Naive B cell (primary cell): ENCODE measurements at regions not wholly inside any gene's neighbourhood (a gene's known extent, or its start where the extent isn't known, plus 50 kb on each side); places are given as distances from the start of the nearest gene placed in this dataset.

Experiments
- ATAC-seq, 2 donors: fragments of 150-1000 bp; cut with Tn5 transposase; 2 replicates each; pipeline ENCODE4 v1.10.0; 2021; ENCODE audit warnings: low read depth in 2 of 2, mild to moderate bottlenecking in 2 of 2, moderate library complexity in 2 of 2
- DNase-seq: peaks from one replicate; pipeline ENCODE4 v3.0.0; 2022
- H3K27ac Mint-ChIP-seq, 6 donors: one replicate each; pipeline ENCODE4 v1.8.0; 2020 to 2022; ENCODE audit warnings: mild to moderate bottlenecking in 6 of 6, mixed read lengths in 6 of 6, moderate library complexity in 5 of 6, inconsistent platforms in 2 of 6
- H3K27me3 Mint-ChIP-seq, 3 donors: one replicate each; pipeline ENCODE4 v1.8.0; 2021 to 2022; ENCODE audit warnings: mixed read lengths in 3 of 3, mild to moderate bottlenecking in 1 of 3
- H3K36me3 Mint-ChIP-seq, 2 donors: one replicate each; pipeline ENCODE4 v1.8.0; 2020 to 2022; ENCODE audit warnings: mixed read lengths in 2 of 2, inconsistent platforms in 1 of 2, mild to moderate bottlenecking in 1 of 2
- H3K4me1 Mint-ChIP-seq, 3 donors: one replicate each; pipeline ENCODE4 v1.8.0; 2020 to 2022; ENCODE audit warnings: mixed read lengths in 3 of 3, inconsistent platforms in 1 of 3, mild to moderate bottlenecking in 1 of 3, moderate library complexity in 1 of 3
- H3K4me3 Mint-ChIP-seq, 8 donors: one replicate each; pipeline ENCODE4 v1.8.0; 2020 to 2022; ENCODE audit warnings: mild to moderate bottlenecking in 8 of 8, mixed read lengths in 8 of 8, moderate library complexity in 8 of 8, inconsistent platforms in 2 of 8
- H3K9me3 Mint-ChIP-seq, 7 donors: one replicate each; pipeline ENCODE4 v1.8.0; 2020 to 2022; ENCODE audit warnings: mixed read lengths in 7 of 7, mild to moderate bottlenecking in 5 of 7, inconsistent platforms in 2 of 7, moderate library complexity in 1 of 7

DNA sequence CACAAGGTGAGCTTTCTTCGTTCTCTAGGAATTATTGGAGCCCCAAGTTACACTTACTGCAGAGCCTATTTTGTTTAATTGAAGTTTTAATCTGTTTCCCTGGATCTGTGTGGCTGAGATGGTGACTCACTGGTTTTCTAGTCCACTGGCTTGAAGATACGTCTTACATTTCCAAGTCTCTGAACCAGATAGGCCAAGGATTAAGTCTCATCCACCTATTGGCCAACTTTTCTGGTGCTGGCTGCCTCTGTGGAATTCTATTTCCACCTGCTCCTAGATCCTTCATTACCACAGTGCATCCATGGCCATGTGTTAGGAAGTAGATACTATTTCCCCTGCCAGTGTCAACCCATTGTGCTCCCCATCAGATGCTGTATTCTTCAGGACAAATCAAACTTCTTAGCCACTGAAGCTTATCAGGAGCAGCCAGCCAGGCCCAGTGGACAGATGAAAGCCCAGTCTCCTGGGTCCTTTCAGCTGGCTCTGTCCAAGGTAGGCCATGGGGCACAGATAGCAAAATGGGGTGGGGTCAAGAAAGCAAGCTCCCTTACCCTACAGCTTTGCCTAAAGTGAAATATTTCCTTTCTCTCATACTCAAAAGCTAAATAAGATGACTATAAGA is 198.8 kb upstream of the TCF4 start:
- ATAC-seq: no peak
- Mint-ChIP-seq H3K9me3 (peaks cover 0 to 8% (median 0%) of the 10 kb centered on the region in 7 donors), H3K4me1 (peaks cover under 1 to 6% (median 4%) of the 10 kb centered on the region in 3 donors), H3K36me3 (no peaks in the 10 kb centered on the region), H3K27me3 (peaks cover 0 to 7% (median 0%) of the 10 kb centered on the region in 3 donors), H3K27ac (no peak overlapping the region), H3K4me3 (no peak overlapping the region)
- DNase-seq: no peak

DNA sequence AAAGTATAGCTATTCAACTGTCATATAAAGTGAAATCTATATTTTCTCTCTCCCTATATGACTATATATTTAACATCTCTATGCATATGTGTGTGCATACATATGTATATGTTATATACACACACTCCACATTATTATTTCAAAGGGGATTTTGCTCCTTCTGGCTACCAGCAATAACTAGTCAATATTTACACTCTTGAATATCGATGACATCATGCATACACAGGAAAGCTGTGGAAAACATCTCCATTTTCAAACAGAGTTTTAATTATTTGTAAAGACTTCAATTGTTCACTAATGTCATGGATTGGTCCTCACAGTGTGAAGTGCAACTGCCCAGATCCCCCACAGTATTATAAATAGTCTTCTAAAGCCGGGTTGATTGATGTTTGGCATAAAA is 195.9 kb upstream of the TCF4 start:
- Mint-ChIP-seq H3K36me3 (no peaks in the 10 kb centered on the region), H3K27me3 (peaks cover 0 to 7% (median 0%) of the 10 kb centered on the region in 3 donors), H3K4me1 (peaks cover 14 to 17% (median 16%) of the 10 kb centered on the region in 3 donors), H3K27ac (no peak overlapping the region), H3K4me3 (no peak overlapping the region), H3K9me3 (no peaks in the 10 kb centered on the region)
- DNase-seq (no peak), ATAC-seq (no peak)

DNA sequence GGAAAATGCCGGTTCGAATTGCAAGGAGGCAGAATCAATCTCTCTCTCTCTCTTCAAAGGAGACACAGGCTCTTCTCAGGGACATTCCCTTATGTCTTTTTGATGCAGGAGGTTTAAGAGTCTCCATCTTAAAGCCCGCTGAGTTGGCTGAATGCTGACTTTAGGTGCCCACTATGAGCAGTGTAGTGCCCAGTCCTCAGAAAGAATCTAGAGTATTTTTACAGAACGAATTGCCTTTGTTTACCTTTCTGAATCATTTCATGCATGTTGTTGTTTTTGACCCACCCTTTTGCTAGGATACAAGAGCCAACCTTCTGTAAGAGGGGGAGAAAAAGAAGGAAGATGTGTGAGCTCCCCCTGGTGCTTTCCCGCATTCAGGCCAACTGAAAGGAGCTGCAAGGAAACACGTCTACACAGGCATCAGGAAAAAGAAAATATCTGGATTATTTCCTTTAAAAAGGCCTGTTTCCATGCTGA is 193.5 kb upstream of the TCF4 start:
- H3K4me3 Mint-ChIP-seq: peak overlapping the region in 4 of 8 donors; percentile 56 to 93 (median 89)
- no peak for ATAC-seq
- H3K27ac Mint-ChIP-seq: peak overlapping the region; percentile 95 to 98 (median 97)
- DNase-seq: no peak
- H3K36me3 Mint-ChIP-seq: no peaks in the 10 kb centered on the region
- H3K9me3 Mint-ChIP-seq: no peaks in the 10 kb centered on the region
- H3K4me1 Mint-ChIP-seq: peaks cover 21 to 26% (median 23%) of the 10 kb centered on the region in 3 donors
- peaks cover 0 to 7% (median 0%) of the 10 kb centered on the region in 3 donors for H3K27me3 Mint-ChIP-seq

DNA sequence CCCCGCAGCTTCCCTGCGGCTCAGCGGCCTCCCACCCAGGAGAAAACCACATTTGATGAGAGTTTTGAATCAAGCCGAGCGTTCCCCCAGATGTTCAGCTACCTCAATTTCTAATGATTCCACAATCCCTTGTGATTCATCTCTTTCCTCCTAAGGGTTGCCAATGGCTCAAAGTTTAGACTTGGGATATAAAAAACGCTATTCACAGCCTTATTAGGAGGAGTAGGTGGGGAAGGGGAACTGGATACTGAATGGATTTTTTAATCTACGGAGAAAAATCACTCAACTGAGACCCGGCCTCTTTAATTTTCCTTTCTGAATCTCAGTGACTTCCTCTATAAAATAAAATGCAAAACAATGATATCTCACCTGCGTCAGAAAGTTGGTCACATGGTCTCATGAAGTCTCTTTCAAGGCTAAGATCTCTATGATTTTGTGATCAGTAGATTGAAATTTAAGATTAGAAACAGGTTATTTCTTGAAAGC is 192.6 kb upstream of the TCF4 start:
- peak overlapping the region; percentile 95 to 98 (median 97) for H3K27ac Mint-ChIP-seq
- H3K4me1 Mint-ChIP-seq: peaks cover 21 to 26% (median 23%) of the 10 kb centered on the region in 3 donors
- ATAC-seq: peak; percentile 72 to 75
- H3K27me3 Mint-ChIP-seq: peaks cover 0 to 7% (median 0%) of the 10 kb centered on the region in 3 donors
- no peaks in the 10 kb centered on the region for H3K36me3 Mint-ChIP-seq
- peak overlapping the region; percentile 84 to 94 (median 89) for H3K4me3 Mint-ChIP-seq
- H3K9me3 Mint-ChIP-seq: no peaks in the 10 kb centered on the region
- DNase-seq: peak; percentile 80

DNA sequence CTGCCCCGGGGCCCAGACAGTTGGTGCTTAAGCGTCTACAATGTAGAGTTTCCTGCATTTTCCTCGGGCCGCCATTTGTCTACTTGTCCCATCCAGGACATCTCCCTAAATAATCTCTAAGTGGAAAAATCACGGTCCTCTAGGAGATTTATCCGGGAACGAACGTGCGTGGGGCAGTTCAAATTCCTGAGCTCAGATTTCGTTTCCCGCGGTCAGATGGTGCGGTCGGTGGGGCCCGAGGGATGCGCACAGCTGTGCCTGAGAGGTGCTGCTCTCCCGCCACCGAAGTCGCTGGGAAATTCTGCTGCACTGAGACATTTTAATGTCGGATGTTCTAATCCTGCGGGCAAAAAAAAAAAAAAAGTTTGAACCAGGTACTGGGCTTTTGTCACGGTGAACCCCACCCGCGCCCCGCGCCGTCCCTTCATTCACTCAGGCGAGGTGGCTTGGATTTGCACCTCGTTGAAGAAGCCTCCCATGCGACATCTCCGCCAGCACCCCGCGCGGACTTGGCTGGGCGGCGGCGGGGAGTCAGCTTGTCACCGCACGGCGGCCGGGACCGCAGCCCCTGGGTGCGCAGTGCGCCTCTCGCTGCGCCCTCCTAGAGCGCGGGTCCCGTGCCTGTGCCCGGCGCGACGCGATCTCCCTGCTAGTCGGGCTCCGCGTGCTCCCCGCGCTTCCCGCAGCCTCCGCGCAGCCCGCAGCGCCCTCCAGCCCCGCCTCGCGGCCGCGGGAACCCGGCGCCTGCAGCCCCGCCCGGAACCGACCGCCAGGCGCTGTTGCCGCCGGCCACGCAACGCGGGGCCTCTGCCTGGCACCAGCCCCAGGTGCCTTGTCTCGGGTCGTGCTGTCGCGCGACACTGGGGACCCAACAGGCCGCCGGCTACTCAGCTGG is 191.9 kb upstream of the TCF4 start:
- peak overlapping the region; percentile 95 to 98 (median 97) for H3K27ac Mint-ChIP-seq
- ATAC-seq: peak; percentile 50 to 57
- no peaks in the 10 kb centered on the region for H3K9me3 Mint-ChIP-seq
- peak; percentile 15 for DNase-seq
- H3K4me3 Mint-ChIP-seq: peak overlapping the region; percentile 88 to 98 (median 92)
- peaks cover 21 to 26% (median 23%) of the 10 kb centered on the region in 3 donors for H3K4me1 Mint-ChIP-seq
- peaks cover 0 to 7% (median 0%) of the 10 kb centered on the region in 3 donors for H3K27me3 Mint-ChIP-seq
- no peaks in the 10 kb centered on the region for H3K36me3 Mint-ChIP-seq

DNA sequence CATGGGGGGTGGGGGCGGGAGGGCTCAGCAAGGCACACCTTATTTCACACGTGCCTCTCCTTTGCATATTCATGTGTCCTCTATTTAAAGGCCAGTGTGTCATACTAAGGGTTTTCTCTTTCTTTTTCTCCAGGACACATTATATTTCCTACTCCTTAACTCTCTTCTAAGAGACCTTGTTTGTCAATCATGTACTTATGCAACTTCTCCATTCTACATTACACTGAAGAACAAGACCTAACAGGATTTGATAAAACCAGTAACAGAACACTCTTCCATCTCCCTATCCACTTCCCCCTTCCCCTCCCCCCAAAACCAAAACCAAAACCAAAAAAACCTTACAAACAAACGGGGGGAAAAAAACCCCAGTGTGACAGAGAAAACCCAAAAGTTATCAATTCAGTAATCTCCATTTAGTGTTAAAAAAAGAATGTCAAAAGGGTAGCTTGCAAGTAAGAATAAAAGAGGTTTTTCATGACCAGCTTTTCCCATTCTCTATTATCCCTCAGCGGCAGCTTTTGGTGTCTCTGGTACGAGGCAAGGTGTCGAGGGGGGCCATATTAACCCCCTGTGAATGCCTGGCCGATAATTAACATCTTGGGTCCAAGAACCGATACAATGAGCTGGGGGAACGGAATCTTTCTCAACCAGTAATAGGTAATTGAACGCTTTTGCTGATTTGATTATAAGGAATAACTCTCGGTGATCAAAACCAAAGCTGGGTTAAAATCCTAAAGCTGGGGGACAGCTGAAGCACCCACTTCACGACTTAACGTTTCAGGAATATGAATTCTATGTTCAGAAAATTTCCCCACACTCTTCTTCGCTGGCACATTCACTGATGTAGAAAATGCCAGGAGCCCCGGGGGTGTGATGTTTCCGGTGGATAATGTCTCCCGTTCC is 191.0 kb upstream of the TCF4 start:
- peak; percentile 51 to 55 for ATAC-seq
- Mint-ChIP-seq H3K4me3 (peak overlapping the region; percentile 88 to 98 (median 90)), H3K9me3 (no peaks in the 10 kb centered on the region), H3K27ac (peak overlapping the region; percentile 81 to 97 (median 95)), H3K27me3 (peaks cover 0 to 7% (median 0%) of the 10 kb centered on the region in 3 donors), H3K4me1 (peaks cover 21 to 26% (median 23%) of the 10 kb centered on the region in 3 donors), H3K36me3 (no peaks in the 10 kb centered on the region)
- peak; percentile 71 for DNase-seq

DNA sequence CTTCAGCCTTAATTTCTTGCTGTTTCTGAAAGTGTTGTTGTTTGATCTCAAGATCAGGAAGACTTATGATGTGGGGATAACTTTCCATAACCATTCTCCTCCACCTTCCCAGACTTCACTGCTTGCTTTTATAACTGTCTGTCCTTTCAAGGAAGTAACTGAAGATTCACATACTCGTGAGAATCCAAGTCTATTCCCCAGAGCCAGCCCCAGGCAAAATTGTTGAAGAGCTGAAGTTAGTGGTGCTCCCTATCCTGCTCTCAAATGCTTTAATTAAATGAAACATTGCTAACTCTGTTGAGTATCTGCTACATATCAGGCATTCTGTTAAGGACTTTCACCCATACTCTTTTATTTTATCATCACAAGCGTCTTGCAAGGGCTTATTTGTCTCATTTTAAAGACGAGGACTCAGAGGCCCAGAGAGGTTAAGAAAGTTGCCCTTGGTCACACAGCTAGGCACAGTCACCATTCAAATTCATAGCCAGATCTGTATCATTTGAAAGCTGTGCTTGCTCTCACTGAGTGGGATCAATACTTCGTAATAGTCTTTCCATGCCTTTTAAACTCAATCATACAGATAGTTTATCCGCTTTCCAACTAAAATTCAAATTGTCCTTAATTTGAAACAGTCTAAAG is 189.8 kb upstream of the TCF4 start:
- Mint-ChIP-seq H3K9me3 (no peaks in the 10 kb centered on the region), H3K4me3 (peak overlapping the region in 2 of 8 donors; percentile 90 to 93), H3K27ac (peak overlapping the region in 3 of 6 donors; percentile 94 to 96 (median 95)), H3K36me3 (no peaks in the 10 kb centered on the region), H3K27me3 (peaks cover 0 to 1% (median 0%) of the 10 kb centered on the region in 3 donors), H3K4me1 (peaks cover 21 to 26% (median 23%) of the 10 kb centered on the region in 3 donors)
- DNase-seq (no peak), ATAC-seq (no peak)

DNA sequence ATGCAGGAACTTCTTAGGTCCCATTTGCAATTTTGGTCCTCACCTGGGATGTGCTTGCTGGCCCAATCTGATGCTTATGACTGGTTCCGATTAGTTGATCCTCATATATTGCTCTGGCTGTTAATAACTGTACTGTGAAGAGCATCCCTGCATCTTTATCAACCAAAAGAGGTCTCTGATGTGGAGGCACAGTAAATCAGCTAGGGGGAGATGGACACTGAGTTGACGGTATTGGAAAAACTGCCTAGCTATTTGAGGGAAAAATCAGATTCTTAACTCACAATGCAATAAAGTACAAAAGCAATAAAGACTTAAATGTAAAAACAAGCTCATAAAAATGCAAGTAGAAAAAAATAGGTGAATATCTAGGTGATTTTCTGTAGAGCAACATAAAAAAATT is 188.0 kb upstream of the TCF4 start:
- Mint-ChIP-seq H3K9me3 (no peaks in the 10 kb centered on the region), H3K27ac (no peak overlapping the region), H3K4me1 (peaks cover 16 to 18% (median 18%) of the 10 kb centered on the region in 3 donors), H3K4me3 (no peak overlapping the region), H3K36me3 (no peaks in the 10 kb centered on the region), H3K27me3 (no peaks in the 10 kb centered on the region)
- ATAC-seq: no peak
- DNase-seq: no peak

DNA sequence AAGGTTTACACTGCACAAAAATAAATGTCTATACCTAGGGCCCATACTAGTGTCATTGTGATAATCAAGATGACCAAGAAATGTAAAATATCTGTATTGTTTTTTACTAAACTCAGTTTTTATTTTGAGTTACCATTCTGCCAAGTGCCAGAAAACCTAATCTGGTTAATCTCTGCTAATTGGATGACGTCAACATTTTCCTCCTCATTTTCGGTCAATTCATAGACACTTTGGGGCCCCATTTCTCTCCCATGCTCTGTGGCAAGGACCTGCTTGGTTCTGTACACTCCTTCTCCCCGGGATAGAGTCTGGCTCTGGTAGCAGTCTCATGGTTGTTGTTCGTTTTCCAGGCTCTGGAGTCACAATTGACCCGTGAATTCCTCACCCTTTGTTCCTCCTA is 186.5 kb upstream of the TCF4 start:
- H3K9me3 Mint-ChIP-seq: no peaks in the 10 kb centered on the region
- DNase-seq: no peak
- peaks cover 10 to 15% (median 11%) of the 10 kb centered on the region in 3 donors for H3K4me1 Mint-ChIP-seq
- H3K36me3 Mint-ChIP-seq: no peaks in the 10 kb centered on the region
- ATAC-seq: no peak
- no peak overlapping the region for H3K27ac Mint-ChIP-seq
- no peaks in the 10 kb centered on the region for H3K27me3 Mint-ChIP-seq
- no peak overlapping the region for H3K4me3 Mint-ChIP-seq

DNA sequence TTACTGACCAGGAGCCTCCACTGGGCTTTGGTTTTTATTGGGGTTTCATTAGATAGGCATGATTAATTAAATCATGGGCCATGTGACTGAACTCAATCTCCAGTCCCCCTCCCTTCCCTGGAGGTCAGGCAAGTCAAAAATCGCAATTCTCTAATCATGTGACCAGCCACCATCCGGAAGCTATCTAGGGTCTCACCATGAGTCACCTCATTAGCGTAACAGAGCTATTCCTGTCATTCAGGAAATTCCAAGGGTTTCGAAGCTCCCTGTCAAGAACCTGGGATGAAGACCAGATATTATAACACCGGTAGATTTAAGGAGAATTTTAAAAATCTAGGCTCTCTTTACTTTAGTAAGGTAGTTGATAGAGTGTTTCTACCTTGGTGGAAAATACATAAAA is 180.3 kb upstream of the TCF4 start:
- Mint-ChIP-seq H3K4me3 (no peak overlapping the region), H3K27me3 (no peaks in the 10 kb centered on the region), H3K4me1 (peaks cover 7 to 10% (median 9%) of the 10 kb centered on the region in 3 donors), H3K36me3 (no peaks in the 10 kb centered on the region), H3K9me3 (no peaks in the 10 kb centered on the region), H3K27ac (peak overlapping the region in 1 of 6 donors; percentile 24)
- DNase-seq (no peak), ATAC-seq (no peak)

DNA sequence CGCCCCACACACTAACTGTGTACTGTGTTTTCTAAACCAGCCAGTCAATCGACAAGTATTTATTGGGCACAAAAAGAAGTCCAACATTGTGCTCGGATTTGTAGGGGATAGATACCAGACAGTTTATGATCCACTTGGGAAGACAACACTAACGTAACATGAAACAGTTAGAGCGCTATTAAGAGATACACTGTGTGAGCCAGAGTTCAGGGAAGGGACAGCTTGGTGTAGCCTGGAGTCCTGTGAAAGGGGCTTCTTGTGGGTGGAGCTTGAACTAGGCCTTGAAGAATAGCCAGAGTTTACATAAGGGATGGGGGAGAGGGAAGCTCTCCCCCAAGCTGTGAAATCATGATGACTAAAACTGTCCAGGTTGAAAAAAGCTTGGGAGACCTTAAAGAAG is 176.4 kb upstream of the TCF4 start:
- Mint-ChIP-seq H3K27ac (no peak overlapping the region), H3K4me3 (no peak overlapping the region), H3K27me3 (no peaks in the 10 kb centered on the region), H3K36me3 (no peaks in the 10 kb centered on the region), H3K9me3 (peaks cover 0 to 3% (median 0%) of the 10 kb centered on the region in 7 donors), H3K4me1 (peaks cover 7 to 10% (median 9%) of the 10 kb centered on the region in 3 donors)
- no peak for DNase-seq
- ATAC-seq: no peak

DNA sequence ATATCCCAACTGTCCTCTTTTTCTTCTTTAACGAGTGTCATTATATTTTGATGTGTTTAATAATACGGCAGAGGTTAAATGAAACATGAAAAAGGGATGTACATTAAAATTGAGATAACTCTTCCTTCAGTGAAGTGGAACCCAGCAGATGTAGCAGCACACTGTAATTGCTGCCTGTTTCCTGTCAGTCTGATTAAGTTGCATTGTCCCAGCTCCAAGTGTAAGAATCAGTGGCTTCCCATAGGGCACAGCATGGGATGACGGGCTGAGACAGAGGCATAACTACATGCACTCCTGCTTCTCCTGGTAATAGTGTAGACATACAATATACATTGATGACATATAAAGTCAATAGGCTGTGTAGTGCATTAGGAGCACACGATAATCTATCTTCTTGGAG is 175.8 kb upstream of the TCF4 start:
- DNase-seq: peak; percentile 9
- Mint-ChIP-seq H3K27me3 (no peaks in the 10 kb centered on the region), H3K36me3 (no peaks in the 10 kb centered on the region), H3K27ac (peak overlapping the region in 1 of 6 donors; percentile 39), H3K9me3 (peaks cover 0 to 3% (median 0%) of the 10 kb centered on the region in 7 donors), H3K4me3 (no peak overlapping the region), H3K4me1 (peaks cover 7 to 10% (median 9%) of the 10 kb centered on the region in 3 donors)
- peak; percentile 51 to 57 for ATAC-seq
